ENCODE measurements at regions not wholly inside any gene's neighbourhood (a gene's known extent, or its start where the extent isn't known, plus 50 kb on each side); places are given as distances from the start of the nearest gene placed in this dataset.
"Not testable (repeated sequence)": the region's sequence is repeated elsewhere in the genome, so short reads cannot be mapped to it uniquely, and the experiment has no call there.

DNA sequence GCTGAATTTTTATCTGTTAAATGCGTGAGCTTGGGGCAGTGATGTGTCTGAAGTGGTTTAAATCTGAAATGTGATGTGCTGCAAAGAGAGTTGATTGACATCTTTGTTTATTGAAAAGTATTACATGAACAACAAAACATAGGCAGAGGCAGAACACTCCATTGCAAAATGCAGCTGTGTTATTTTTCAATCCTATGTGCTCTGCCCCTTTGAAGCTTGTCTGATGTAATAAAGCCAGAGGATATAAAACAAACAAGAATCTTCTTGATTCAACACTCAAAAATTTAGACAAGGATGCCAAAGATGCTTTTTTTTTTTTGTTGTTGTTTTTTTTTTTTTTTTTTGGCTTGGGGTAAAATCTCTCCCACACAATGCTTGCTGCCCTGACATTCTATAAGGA, 482.4 kb upstream of the MMS22L start:
- Histone ChIP-seq H3K27me3 (no peaks in the 10 kb centered on the region), H3K4me3 (no peak overlapping the region), H3K27ac (no peak overlapping the region), H3K36me3 (no peaks in the 10 kb centered on the region), H3K9me3 (no peaks in the 10 kb centered on the region), H3K4me1 (no peaks in the 10 kb centered on the region)
- ATAC-seq (no peak), DNase-seq (no peak)
- intact Hi-C loops (cut with DNase I) = no loop called here
- TF ChIP-seq, protein P1, sequence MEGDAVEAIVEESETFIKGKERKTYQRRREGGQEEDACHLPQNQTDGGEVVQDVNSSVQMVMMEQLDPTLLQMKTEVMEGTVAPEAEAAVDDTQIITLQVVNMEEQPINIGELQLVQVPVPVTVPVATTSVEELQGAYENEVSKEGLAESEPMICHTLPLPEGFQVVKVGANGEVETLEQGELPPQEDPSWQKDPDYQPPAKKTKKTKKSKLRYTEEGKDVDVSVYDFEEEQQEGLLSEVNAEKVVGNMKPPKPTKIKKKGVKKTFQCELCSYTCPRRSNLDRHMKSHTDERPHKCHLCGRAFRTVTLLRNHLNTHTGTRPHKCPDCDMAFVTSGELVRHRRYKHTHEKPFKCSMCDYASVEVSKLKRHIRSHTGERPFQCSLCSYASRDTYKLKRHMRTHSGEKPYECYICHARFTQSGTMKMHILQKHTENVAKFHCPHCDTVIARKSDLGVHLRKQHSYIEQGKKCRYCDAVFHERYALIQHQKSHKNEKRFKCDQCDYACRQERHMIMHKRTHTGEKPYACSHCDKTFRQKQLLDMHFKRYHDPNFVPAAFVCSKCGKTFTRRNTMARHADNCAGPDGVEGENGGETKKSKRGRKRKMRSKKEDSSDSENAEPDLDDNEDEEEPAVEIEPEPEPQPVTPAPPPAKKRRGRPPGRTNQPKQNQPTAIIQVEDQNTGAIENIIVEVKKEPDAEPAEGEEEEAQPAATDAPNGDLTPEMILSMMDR (IDR thresholded peaks at IDR 0.05) = no peak

DNA sequence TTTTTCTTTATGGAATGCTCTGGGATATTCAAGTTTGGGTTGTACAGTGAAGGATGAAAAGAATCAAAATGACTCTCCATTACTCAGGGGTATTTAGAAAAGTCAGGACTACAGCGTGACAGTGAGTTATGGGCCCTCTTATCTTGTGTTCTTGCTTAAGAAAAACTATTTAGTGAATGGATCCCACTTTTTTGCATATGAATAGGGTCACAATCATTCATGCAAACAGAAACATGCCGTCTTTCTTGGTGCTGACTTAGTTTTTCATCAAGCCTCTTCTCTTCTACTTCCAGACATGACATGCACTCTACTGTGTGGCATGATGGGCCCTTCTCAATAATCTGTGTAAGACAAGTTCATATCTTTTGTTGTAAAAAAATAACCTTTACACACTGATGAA, 488.4 kb upstream of the MMS22L start:
- Histone ChIP-seq H3K36me3 (no peaks in the 10 kb centered on the region), H3K27ac (no peak overlapping the region), H3K4me1 (no peaks in the 10 kb centered on the region), H3K4me3 (no peak overlapping the region), H3K27me3 (no peaks in the 10 kb centered on the region), H3K9me3 (no peaks in the 10 kb centered on the region)
- ATAC-seq (no peak), DNase-seq (no peak)
- TF ChIP-seq, protein P1 (IDR thresholded peaks at IDR 0.05) = no peak
- intact Hi-C loops (cut with DNase I) = no loop called here

DNA sequence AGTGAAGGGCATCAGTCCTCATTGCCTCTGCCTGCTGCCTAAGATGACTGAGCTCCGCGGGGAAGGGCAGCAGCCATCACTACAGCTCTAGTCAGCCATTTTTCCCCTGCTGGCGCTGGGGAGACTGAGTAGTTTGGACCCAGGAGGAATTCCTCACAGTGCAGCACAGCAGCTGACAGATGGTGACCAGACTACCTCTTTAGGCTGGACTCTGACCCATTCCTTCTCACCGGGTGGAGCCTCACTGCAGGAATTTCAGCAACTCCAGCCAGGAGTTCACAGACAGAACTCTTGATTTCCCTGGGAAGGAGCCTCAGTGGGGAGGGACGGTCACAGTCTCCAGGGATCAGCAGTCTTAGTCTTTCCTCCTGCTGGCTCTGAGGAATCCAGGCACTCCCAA, 492.0 kb upstream of the MMS22L start:
- H3K4me3 ChIP-seq = no peak overlapping the region
- ATAC-seq (no peak), DNase-seq (no peak)
- H3K4me1 ChIP-seq = no peaks in the 10 kb centered on the region
- H3K27me3 ChIP-seq = no peaks in the 10 kb centered on the region
- intact Hi-C loops (cut with DNase I) = no loop called here
- H3K36me3 ChIP-seq = no peaks in the 10 kb centered on the region
- TF ChIP-seq, protein P1 (IDR thresholded peaks at IDR 0.05) = no peak
- no peak overlapping the region for H3K27ac ChIP-seq
- H3K9me3 ChIP-seq = no peaks in the 10 kb centered on the region

DNA sequence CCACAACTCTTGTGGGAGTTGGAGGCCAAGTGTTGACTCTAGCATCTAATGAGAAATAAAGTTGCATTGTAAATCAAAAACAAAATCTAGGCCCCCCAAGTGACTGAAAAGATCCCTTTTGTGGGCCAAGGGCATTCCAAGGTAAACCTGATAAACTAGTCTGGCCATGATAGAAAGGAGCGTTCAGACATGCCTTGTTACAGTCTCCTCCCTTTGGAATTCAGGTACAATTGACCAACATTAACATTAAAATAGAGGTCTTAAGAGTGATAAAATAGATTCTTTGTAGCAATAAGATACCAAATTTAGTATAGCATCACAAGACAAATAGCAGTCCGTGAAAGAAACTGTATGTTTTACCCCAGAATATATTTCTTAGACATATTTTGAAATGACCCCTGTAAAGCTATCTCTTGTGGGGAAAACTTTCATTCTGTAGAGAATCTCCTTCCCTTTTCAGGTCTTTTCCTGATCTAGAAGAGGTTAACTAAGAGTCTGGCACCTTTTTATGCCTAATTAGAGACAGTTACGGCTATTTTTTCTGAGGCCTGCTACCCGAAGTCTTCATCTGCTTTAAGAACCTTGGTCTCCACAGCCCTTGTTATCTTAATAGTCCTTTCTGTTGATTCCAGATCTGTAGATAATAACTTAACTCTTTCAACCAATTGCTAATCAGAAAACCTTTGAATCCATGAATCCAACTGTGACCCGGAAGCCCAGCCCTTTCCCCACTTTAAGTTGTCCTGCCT, 495.4 kb upstream of the MMS22L start:
- ATAC-seq (no peak), DNase-seq (no peak)
- Histone ChIP-seq H3K36me3 (no peaks in the 10 kb centered on the region), H3K9me3 (no peaks in the 10 kb centered on the region), H3K4me1 (no peaks in the 10 kb centered on the region), H3K4me3 (no peak overlapping the region), H3K27ac (no peak overlapping the region), H3K27me3 (no peaks in the 10 kb centered on the region)
- TF ChIP-seq, protein P1 (IDR thresholded peaks at IDR 0.05) = no peak
- intact Hi-C loops (cut with DNase I) = no loop called here

DNA sequence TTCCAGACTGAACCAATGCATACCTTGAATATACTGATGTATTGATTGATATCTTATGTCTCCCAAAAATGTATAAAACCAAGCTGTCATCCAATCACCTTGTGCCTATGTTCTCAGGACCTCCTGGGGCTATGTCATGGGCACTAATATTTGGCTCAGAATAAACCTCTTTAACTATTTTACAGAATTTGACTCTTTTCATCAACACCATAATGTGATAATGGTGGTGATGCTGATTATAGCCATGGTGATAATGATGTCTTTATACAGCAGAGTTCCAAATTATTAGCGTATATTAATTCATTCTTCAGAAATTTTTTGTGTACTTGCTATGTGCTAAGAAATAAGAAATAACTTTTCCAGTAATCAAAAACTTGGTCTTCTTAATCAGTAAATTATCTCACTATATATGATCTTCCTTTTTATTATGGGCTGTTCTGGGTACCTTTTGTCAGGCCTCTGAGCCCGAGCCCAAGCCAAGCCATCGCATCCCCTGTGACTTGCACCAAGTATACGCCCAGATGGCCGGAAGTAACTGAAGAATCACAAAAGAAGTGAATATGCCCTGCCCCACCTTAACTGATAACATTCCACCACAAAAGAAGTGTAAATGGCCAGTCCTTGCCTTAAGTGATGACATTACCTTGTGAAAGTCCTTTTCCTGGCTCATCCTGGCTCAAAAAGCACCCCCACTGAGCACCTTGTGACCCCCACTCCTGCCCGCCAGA, 496.2 kb upstream of the MMS22L start:
- H3K9me3 ChIP-seq; H3K36me3 ChIP-seq; H3K4me1 ChIP-seq; H3K27ac ChIP-seq; DNase-seq; H3K4me3 ChIP-seq; ATAC-seq; H3K27me3 ChIP-seq; intact Hi-C loops (cut with DNase I): not testable (repeated sequence)

All from left lung (tissue), 4 donors.